ENCODE measurements at regions not wholly inside any gene's neighbourhood (a gene's known extent, or its start where the extent isn't known, plus 50 kb on each side); places are given as distances from the start of the nearest gene placed in this dataset.

DNA sequence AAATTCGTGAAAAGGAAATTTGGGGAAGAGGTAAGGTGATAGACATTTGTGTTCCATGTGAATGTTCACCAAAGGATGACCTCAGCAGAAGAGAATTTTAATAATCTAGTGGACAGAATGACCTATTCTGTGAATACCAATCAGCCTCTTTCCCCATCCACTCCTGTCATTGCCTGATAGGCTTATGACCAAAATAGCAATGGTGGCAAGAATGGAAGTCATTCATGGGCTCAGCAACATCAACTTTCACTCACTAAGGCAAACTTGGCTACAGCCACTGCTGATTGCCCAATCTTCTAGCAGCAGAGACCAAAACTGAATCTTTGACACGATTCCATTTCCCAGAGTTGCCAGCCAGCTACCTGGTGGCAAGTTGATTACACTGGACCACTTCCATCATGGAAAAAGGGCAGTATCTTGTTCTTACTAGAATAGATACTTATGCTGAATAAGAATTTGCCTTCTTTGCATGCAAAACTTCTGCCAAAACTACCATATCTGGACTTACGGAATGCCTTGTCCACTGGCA lies 348.7 kb upstream of the PBX1 start (continued):
- TF ChIP-seq, protein P1, sequence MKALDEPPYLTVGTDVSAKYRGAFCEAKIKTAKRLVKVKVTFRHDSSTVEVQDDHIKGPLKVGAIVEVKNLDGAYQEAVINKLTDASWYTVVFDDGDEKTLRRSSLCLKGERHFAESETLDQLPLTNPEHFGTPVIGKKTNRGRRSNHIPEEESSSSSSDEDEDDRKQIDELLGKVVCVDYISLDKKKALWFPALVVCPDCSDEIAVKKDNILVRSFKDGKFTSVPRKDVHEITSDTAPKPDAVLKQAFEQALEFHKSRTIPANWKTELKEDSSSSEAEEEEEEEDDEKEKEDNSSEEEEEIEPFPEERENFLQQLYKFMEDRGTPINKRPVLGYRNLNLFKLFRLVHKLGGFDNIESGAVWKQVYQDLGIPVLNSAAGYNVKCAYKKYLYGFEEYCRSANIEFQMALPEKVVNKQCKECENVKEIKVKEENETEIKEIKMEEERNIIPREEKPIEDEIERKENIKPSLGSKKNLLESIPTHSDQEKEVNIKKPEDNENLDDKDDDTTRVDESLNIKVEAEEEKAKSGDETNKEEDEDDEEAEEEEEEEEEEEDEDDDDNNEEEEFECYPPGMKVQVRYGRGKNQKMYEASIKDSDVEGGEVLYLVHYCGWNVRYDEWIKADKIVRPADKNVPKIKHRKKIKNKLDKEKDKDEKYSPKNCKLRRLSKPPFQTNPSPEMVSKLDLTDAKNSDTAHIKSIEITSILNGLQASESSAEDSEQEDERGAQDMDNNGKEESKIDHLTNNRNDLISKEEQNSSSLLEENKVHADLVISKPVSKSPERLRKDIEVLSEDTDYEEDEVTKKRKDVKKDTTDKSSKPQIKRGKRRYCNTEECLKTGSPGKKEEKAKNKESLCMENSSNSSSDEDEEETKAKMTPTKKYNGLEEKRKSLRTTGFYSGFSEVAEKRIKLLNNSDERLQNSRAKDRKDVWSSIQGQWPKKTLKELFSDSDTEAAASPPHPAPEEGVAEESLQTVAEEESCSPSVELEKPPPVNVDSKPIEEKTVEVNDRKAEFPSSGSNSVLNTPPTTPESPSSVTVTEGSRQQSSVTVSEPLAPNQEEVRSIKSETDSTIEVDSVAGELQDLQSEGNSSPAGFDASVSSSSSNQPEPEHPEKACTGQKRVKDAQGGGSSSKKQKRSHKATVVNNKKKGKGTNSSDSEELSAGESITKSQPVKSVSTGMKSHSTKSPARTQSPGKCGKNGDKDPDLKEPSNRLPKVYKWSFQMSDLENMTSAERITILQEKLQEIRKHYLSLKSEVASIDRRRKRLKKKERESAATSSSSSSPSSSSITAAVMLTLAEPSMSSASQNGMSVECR (CRISPR knock-in tag; IDR thresholded peaks at IDR 0.05) = no peak
- TF ChIP-seq, protein P2, sequence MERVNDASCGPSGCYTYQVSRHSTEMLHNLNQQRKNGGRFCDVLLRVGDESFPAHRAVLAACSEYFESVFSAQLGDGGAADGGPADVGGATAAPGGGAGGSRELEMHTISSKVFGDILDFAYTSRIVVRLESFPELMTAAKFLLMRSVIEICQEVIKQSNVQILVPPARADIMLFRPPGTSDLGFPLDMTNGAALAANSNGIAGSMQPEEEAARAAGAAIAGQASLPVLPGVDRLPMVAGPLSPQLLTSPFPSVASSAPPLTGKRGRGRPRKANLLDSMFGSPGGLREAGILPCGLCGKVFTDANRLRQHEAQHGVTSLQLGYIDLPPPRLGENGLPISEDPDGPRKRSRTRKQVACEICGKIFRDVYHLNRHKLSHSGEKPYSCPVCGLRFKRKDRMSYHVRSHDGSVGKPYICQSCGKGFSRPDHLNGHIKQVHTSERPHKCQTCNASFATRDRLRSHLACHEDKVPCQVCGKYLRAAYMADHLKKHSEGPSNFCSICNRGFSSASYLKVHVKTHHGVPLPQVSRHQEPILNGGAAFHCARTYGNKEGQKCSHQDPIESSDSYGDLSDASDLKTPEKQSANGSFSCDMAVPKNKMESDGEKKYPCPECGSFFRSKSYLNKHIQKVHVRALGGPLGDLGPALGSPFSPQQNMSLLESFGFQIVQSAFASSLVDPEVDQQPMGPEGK (CRISPR knock-in tag; IDR thresholded peaks at IDR 0.05; ENCODE audit: borderline replicate concordance) = no peak

DNA sequence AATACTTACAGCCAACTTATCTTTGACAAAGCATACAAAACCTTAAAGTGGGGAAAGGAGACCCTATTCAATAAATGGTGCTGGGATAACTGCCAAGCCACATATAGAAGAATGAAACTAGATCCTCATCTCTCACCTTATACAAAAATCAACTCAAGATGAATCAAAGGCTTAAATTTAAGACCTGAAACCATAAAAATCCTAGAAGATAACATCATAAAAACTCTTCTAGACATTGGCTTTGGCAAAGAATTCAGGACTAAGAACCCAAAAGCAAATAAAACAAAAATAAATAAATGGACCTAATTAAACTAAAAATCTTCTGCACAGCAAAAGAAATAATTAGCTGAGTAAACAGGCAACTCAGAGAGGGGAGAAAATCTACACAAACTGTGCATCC lies 335.6 kb upstream of the PBX1 start:
- Histone ChIP-seq H3K79me2 (ENCODE audit: control insufficient read depth, insufficient read depth, low read length) (no peaks in the 10 kb centered on the region), H3K9me1 (ENCODE audit: control insufficient read depth, insufficient read depth, low read length) (no peaks in the 10 kb centered on the region), H4K20me1 (replicated peaks; ENCODE audit: control insufficient read depth, insufficient read depth, low read length) (no peaks in the 10 kb centered on the region), H3K27me3 (ENCODE audit: control insufficient read depth in 2 of 2, insufficient read depth in 2 of 2, low read length in 2 of 2) (no peaks in the 10 kb centered on the region), H3K9me3 (replicated peaks; ENCODE audit: control insufficient read depth, insufficient read depth, low read depth, low read length) (no peaks in the 10 kb centered on the region), H3K4me2 (ENCODE audit: insufficient read depth, low read length) (no peak overlapping the region), H3K4me3 (no peak overlapping the region), H3K36me3 (ENCODE audit: control insufficient read depth, insufficient read depth, low read length) (no peaks in the 10 kb centered on the region), H3K27ac (ENCODE audit: extremely low read depth, low read depth, low read length) (no peak overlapping the region), H2AFZ (ENCODE audit: low read depth, low read length) (no peak overlapping the region), H3K9ac (ENCODE audit: insufficient read depth in 1 of 2, low read depth in 2 of 2, low read length in 2 of 2) (no peak overlapping the region), H3K4me1 (replicated peaks in 1 of 2; ENCODE audit: control insufficient read depth in 2 of 2, insufficient read depth in 2 of 2, low read length in 2 of 2) (no peaks in the 10 kb centered on the region)
- FAIRE-seq (no peak), ATAC-seq (no peak), DNase-seq (ENCODE audit: extremely low read depth in 1 of 4, low spot score in 3 of 4) (no peak)
- POLR2A ChIA-PET = no interaction called here
- intact Hi-C loops (cut with micrococcal nuclease) (no loop called here), in situ Hi-C loops (cut with MboI) (no loop called here)
- TF ChIP-seq, protein P3, sequence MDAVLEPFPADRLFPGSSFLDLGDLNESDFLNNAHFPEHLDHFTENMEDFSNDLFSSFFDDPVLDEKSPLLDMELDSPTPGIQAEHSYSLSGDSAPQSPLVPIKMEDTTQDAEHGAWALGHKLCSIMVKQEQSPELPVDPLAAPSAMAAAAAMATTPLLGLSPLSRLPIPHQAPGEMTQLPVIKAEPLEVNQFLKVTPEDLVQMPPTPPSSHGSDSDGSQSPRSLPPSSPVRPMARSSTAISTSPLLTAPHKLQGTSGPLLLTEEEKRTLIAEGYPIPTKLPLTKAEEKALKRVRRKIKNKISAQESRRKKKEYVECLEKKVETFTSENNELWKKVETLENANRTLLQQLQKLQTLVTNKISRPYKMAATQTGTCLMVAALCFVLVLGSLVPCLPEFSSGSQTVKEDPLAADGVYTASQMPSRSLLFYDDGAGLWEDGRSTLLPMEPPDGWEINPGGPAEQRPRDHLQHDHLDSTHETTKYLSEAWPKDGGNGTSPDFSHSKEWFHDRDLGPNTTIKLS (IDR thresholded peaks at IDR 0.05; ENCODE audit: borderline replicate concordance, low read depth) = no peak
- CTCF ChIA-PET (ENCODE audit: low intra/inter-chr PET ratio) = no interaction called here
- BruUV-seq (replicated peaks) = no TSS peak

Data from K562 (cell line).